Epithelial cell of prostate (primary cell): ENCODE measurements at regions not wholly inside any gene's neighbourhood (a gene's known extent, or its start where the extent isn't known, plus 50 kb on each side); places are given as distances from the start of the nearest gene placed in this dataset.
"Not testable (repeated sequence)": the region's sequence is repeated elsewhere in the genome, so short reads cannot be mapped to it uniquely, and the experiment has no call there.

Experiments used
- DNase-seq: peaks from one replicate; pipeline ENCODE4 v3.0.0-alpha.2; 2011; ENCODE audit warnings: low read depth, low spot score
- H3K27ac ChIP-seq: fragments of 450-650 bp; 2 replicates; pipeline ENCODE4 v1.5.1; 2017; ENCODE audit warnings: mild to moderate bottlenecking

DNA sequence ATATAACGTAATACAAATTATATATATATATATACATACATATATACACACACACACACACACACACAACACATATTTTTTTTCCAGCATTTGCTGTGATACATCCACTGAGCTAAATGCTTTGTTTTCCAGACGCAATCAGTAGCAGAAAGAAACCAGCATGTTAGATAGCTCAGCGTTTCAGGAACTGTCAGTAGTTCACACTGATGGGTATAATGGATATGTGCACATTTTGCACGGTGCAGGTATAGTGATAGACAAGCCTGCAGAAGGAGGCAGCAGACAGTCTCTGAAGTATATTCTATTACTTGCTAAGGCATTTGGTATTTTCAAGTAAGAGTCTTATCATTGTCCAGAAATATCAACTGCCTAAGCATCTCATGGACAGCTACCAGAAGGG, 741.6 kb upstream of the HS3ST1 start:
- no peak overlapping the region for H3K27ac ChIP-seq
- DNase-seq: no peak

DNA sequence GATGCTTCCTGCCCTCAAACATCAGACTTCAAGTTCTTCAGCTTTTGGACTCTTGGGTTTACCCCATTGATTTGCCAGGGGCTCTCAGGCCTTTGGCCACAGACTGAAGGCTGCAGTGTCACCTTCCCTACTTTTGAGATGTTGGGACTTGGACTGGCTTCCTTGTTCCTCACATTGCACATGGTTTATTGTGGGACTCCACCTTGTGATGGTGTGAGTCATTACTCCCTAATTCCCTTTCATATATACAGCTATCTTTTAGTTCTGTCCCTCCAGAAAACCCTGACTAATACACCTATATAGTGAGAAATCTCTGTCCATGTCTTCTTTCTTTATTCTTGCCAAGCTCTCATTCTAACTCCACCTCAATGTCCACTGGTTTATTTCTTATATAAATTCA, 736.9 kb upstream of the HS3ST1 start:
- peak; percentile 3 for DNase-seq
- no peak overlapping the region for H3K27ac ChIP-seq

DNA sequence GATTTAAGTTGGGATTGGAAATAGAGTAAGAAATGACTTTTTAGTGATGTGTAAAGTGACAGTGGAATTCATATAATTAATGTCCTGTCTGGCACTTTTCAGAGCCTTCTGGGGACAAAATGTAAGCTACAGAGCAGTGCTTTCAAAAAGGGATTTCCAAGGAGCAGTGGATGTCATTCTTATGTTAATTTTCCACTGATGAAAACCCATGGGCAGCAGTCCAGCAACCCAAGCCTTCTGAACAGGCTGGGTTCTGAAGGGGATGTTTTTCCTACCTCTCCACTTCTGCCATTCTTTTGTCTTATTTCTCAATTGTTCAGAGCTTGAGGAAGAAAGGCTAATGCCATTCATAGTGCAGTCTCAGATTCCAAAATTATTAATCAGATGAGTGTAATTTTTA, 717.6 kb upstream of the HS3ST1 start:
- DNase-seq: no peak

DNA sequence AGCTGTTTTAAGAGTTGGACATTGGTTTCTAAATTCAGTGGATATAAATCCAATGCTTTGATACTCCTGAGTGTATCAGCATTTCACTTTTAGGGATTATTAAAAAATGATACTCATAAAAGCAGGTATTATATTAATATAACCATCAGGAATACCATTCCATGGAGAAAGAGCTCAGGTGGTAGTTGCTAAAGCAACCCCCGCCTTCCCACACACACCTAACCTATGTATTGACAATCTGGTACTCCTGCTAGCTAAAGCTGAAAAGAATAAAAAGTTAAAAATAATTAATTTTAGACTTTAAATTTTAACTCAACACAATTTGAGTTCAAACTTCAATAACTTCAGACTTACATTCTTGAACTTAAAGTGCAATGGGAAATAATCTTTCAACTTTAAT, 717.1 kb upstream of the HS3ST1 start:
- H3K27ac ChIP-seq: no peak overlapping the region
- no peak for DNase-seq

More for the DNA sequence above, 717.6 kb upstream of the HS3ST1 start:
- no peak overlapping the region for H3K27ac ChIP-seq

DNA sequence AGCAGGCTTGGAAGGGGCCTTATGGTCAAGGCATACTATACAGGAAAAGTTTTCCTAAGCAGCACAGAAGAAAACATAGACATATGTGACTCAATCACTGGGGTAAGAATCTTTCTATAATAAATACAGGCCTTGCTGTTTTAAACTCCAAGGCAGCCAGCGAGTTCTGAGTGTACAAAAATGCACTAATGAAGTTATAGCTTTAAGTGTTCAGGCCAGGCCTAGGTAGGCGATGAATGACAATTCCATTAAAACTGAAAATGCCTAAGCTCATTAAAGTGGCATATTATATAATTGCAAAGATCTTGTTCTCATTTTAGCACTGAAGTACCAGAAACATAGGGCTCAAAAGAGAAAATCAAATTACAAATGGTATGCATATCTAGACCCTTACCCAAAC, 716.4 kb upstream of the HS3ST1 start:
- no peak for DNase-seq
- no peak overlapping the region for H3K27ac ChIP-seq

DNA sequence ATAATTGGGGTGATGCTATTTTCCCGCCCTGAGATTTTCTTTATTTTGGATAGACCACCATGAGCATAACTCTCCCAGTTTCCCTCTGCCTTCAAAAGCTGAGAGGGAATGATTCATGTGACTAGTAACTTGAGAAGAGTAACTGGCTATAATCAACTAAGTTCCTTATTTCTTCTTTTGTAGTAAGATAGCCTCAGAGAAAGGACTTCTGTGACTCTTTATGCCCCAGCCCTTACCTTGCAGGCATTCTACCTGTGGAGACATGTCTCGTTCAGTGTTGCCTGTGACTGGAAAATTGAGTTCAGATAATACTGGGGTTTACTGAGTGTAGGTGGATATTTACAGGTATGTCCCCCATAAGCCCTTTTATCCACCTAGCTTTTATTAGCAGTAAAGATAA, 715.4 kb upstream of the HS3ST1 start:
- H3K27ac ChIP-seq: no peak overlapping the region
- DNase-seq: peak; percentile 14

DNA sequence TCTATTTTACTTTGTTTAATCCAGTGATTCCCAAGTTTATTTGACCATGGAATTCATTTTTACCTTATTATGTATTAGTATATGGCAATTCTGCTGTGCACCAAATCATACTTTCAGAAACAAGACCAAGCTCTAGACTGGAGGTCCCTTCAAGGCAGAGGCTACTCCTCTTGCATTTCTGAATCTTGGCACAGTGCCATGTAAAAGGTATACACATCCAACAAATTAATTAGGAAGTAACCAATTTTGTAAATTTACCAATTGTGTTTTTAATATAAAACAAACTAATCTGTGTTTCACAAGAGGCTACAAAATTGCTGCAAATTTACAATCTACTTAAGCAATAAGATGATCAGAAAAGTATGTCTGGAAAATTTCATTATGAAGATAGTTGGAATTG, 712.2 kb upstream of the HS3ST1 start:
- DNase-seq: no peak
- H3K27ac ChIP-seq: no peak overlapping the region

DNA sequence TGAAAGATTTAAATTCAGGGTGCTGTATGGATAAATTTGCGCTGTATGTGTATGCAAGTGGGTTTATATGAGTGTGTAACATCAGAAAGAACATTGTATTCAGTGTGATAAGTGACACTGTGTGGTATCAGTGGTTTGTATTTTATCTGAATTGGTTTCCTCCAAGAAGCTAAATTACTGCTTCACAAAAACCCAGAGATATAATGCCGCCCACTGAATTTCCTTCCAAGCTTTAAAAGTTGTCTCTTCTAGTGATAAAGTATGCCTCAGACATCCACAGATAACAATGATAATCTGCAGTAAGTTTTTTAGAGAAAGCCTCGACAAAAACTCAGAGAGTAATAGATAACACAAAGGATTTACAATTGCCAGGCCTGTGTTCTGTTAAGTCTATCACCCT, 710.6 kb upstream of the HS3ST1 start:
- no peak overlapping the region for H3K27ac ChIP-seq
- DNase-seq: no peak

DNA sequence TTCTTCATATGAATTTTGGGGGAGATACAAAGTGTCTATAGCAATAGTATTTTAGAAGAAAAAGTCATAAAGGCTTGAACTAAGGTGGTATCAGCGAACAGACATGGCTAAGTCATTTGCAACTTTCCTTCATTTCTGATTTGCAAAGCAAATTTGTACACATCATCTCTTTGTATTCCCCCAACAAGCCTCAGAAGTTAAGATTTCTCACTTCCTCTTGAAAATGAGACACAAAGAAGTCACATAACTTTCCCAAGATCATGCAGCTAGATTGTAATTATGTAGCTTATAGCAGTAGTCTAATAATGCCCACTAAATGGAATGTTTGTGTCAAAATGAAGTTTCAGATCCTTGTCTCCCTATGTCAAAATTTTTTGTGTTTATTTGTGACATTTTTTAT, 709.8 kb upstream of the HS3ST1 start:
- H3K27ac ChIP-seq: no peak overlapping the region
- no peak for DNase-seq

DNA sequence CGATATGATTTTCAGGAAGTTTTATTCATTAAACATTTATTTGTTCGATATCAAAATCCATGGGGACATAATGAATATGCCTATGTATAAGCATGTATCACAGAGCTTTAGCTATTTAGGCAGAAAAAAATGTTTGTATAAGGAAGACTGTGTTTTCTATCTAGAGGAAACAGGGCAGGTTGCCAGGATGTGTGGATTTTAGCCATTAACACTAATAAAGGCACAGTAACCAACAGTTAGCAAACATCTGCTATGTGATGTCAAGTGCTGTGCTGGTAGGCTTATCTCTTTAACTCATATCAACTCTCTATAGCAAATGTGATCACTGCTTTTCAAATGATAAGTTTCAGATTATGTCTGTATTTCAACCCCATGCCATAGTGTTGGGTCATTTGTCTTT, 708.9 kb upstream of the HS3ST1 start:
- no peak for DNase-seq
- no peak overlapping the region for H3K27ac ChIP-seq

DNA sequence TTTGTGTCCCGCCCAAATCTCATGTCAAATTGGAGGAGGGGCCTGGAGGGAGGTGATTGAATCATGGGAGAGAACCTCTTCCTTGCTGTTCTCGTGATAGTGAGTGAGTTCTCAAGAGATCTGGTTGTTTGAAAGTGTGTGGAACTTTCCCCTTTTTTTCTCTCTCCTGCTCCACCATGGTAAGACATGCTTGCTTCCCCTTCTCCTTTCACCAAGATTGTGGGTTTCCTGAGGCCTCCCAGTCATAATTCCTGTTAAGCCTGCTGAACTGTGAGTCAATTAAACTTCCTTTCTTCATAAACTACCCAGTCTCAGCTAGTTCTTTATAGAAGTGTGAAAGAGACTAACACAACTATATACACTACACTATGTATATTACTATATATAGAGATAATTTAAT, 697.8 kb upstream of the HS3ST1 start:
- H3K27ac ChIP-seq: no peak overlapping the region
- DNase-seq: no peak

DNA sequence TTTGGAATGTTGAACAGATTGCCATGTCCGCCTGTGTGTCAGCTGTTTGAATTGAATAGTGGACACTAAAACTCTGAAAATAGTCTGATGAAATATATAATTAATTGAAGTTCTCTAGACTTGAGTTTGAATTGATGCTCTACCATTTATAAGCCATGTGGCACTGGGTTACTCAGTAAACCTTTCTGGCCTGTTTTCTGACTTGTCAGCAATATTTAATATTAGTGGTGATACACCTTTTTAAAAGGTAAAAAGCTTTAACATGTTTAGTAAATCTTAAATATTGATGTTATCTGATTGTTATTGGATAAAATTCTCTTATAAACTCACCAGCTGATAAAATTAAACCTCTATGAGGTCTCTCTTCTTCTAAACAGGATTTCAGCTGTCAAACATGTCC, 695.4 kb upstream of the HS3ST1 start:
- DNase-seq: no peak
- H3K27ac ChIP-seq: no peak overlapping the region

DNA sequence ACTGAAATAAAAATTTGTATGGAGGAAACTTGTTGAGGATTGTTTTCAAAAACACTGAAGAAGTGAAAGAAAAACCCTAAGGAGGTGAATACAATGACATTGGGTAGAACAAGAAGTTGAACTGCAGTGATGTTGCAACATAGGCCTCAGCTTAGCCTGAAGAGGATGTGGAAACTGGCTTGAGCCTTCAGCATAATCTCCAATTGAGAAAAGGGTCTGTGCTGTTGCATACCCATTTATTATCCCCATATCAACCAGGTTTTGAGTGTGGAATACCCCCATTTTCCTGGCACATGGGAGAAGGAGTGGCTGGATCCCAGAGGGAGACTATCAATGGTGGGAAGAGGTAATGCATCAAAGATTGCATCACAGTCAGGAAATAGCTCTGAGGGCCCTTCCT, 695.0 kb upstream of the HS3ST1 start:
- no peak overlapping the region for H3K27ac ChIP-seq
- DNase-seq: no peak

DNA sequence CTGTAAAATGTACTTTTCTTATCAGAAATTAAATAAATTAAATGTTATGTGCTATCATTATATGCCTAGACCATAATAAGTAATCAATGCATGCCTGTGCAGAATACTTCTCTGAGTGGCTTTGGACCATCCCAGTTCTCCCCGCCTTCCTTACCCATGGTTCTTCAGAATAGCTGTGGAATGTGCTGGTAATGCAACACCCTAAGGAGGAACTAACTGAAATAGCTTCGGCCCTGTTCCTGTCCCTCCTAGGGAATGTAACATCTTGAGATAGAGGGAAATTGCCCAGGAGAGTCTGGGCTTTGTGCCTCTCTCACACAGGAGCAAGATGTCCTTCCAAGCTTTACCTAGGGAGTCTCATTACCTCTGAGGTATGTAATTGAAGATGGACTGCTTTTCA, 693.6 kb upstream of the HS3ST1 start:
- no peak overlapping the region for H3K27ac ChIP-seq
- no peak for DNase-seq

DNA sequence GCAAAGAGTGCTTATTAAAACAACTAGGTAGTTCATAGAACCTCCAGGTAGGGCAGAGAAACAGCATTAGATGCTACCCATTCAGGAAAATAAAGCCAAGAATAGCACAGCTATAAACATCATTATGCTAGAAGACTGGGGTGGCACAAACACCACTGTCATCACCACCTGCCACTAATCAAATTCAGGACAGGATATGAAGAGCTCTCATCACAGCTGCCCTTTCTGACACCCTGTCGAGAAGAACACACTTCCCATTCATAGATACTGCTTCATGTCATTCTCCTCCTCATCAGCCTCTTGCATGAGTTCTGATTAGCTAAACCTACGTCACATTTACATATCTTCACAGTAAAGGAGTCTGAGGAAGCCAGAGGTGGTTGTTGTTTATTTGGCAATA, 692.3 kb upstream of the HS3ST1 start:
- H3K27ac ChIP-seq: no peak overlapping the region
- no peak for DNase-seq

DNA sequence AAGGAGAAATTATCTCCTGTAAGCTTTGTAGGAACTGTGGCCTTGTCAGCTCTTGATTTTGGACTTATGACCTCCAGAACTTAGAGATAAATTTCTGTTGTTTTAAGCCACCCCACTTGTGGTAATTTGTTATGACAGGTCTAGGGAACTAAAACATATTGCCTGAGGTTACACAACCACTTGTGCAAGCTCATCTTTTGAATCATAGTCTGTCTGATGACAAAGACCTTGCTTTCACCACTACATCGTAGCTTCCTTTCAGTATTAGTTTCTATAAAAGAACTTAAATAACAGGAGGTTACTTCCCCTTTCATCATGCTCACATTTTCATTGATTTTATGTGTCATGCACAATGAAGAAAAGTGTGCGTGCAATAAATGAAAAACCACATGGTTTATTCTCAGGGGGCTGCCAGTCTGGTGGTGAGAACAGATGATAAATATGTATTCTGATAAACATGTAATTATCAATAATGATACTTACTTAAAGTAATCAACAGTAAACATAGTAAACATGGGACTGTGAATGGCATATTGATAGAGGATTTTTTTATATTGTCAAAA, 690.0 kb upstream of the HS3ST1 start:
- peak; percentile 64 for DNase-seq
- H3K27ac ChIP-seq: peak overlapping the region; percentile 86

DNA sequence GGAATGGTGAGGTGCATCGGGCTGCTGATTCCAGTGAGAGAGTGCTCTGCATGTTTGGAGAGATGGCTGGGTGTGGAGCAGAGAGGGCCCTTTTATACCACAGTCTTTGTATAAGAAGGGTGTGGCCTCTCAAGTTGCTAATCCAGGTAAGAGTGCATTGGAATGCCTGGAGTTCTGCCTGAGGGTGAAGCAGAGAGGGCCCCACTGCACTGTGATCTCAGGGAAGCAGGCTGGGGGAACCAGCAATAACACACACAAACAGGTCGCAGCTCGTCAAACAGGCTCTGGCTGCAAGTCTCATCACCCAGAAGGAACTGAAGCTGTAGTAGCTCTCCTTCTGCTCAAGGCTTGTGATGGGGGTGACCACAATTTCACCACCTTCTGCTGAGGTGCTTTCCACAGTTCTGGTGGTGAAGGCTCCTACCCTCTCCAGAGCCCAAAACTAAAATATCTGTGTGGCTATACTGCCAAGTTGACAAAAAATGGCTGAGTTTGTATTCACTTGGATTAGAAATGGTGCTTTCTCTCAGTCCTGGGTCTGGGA, 687.4 kb upstream of the HS3ST1 start:
- peak overlapping the region; percentile 70 for H3K27ac ChIP-seq
- peak; percentile 57 for DNase-seq

DNA sequence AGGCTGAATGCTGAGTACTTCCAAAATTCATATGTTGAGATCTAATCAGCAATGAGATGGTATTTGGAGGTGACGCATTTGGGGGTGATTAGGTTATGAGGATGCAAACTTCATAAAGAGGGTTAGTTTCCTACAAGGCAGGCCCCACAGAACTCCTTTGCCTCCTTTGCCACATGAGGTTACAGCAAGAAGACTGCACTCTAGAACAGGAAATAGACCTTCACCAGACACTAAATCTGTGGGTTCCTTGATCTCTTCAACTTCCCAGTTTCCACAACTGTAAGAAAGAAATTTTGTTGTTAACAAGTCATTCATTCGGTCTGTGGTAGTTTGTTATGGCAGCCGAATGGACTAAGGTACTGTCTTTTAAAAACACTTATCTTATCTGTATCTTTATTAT, 681.9 kb upstream of the HS3ST1 start:
- H3K27ac ChIP-seq: no peak overlapping the region
- no peak for DNase-seq

DNA sequence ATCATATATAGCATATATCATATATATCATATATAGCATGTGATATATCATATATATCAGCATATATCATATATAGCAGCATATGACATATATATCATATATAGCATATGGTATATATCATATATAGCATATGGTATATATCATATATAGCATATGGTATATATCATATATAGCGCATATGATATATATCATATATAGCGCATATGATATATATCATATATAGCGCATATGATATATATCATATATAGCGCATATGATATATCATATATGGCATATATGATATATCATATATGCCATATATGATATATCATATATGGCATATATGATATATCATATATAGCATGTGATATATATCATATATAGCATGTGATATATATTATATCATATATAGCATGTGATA, 680.4 kb upstream of the HS3ST1 start:
- not testable (repeated sequence) for DNase-seq, H3K27ac ChIP-seq

DNA sequence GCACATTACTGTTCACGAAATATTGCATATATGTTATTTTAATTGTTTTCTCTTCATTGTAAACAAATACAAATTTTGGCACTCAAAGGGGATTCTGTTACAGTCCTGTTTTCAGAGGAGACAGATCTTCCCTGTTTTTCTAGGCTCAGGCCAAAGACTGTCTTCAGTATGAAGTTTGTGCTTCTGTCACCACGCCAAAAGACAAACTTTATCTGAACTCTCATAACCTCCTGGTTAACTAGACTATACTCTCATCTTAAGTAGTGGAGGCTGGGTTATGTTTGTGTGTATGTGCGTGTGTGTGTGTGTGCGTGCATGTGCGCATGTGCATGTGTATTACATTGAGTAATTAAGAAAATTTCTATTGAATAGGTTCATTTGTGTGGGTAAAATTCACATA, 676.8 kb upstream of the HS3ST1 start:
- DNase-seq: no peak

DNA sequence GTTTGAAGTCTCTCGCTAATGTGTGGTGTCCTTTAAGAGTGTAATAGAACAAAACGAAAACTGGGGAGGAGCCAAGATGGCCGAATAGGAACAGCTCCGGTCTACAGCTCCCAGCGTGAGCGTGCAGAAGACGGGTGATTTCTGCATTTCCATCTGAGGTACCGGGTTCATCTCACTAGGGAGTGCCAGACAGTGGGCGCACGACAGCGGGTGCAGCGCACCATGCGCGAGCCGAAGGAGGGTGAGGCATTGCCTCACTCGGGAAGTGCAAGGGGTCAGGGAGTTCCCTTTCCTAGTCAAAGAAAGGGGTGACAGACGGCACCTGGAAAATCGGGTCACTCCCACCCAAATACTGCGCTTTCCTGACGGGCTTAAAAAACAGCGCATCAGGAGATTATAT, 661.2 kb upstream of the HS3ST1 start:
- not testable (repeated sequence) for DNase-seq, H3K27ac ChIP-seq

More for the DNA sequence above, 676.8 kb upstream of the HS3ST1 start:
- no peak overlapping the region for H3K27ac ChIP-seq

DNA sequence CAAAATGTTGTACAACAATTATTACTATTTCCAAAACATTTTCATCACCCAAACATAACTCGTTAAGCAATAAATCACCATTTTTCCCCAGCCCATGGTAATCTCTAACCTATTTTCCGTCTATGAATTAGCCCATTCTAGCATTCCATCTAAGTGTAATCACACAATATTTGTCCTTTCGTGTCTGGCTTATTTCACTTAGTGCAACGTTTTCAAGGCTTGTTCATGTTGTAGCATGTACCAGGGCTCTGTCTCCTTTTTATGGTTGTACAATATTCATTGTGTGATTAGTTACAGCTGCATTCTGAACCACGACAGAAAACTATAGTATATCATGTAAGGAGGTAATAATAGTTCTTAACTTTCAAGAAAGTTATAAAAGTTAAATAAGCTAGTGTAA, 656.0 kb upstream of the HS3ST1 start:
- DNase-seq: peak; percentile 6
- peak overlapping the region; percentile 63 for H3K27ac ChIP-seq

DNA sequence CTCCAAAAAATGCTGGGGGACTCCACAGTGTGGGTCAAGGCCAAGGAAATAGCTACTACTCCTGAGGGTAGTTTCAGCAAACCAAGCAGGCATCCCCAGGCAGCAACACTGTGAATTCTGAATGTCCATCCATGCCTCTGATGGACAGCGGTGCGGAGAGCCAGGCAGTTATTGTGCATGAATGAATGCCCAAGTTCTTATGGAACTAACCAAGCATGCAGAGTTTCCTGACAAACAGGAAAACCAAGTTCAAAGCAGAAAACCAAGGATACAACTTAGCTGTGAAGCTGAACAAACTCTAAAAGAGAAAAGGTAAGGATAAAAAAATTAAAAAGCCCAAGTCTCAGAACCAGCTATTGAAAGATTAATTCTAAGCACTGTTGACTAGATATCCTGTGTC, 642.6 kb upstream of the HS3ST1 start:
- no peak for DNase-seq
- no peak overlapping the region for H3K27ac ChIP-seq
